GM21619 (cell line): ENCODE measurements at regions not wholly inside any gene's neighbourhood (a gene's known extent, or its start where the extent isn't known, plus 50 kb on each side); places are given as distances from the start of the nearest gene placed in this dataset.

Source experiments
- ATAC-seq: cut with Tn5 transposase; IDR thresholded peaks from one replicate; pipeline ENCODE4 v1.9.1; 2021; ENCODE audit not compliant: unreplicated experiment

DNA sequence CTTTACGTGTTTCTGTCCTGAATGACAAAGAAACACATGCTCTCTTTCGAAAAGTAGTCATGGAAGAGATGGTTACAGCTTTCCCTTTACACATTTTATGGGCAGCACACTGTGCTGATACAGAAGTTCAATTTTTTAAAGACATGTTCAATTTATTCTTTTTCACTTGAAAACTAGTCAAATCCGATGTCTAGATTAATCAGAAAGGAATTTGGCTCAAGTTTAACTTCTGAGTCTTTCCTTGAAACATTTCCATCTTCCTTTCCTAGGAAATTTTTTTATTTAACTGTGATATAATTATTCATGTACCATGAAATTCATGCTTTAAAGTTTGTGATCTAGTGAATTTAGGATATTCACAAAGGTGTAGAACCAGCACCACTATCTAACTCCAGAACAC, 360.1 kb downstream of the TNS3 start:
- ATAC-seq: no peak

DNA sequence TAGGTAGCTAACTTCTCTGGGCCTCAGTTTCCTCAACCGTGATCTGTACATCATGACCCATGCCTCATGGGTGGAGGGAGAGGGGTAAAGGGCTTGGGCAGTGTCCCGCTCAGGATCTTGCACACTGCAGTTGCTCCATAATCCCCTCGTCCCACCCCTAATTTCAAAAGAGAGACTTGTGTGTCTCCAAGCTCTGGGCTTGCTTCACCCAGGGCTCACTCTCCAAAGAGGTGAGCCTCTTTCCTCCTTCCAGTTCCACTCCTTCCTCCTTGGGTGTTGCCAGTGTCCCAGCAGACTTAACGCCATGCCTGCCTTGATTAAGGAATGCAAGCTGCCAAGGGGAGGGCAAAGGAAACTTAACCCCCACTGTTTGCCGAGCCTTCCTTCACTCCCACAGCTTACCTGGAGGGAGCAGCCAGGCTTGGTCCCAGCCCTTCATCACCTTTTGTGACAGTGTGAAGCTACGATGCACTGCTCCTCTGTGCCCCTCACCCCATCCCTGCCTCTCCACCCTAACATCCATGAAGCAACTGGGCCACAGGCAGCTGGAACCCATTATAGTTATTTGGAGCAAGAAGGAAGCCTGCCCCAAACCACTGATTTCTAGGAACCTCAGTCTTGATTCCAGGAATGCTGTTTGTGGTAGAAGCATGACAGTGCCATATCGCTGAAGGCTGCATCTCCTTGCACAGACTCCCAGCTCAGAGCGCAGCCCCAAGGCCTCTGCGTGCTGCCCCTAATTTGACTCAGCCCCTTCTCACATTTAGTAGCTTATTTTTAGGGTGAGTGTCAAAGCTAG, 363.3 kb downstream of the TNS3 start:
- no peak for ATAC-seq

DNA sequence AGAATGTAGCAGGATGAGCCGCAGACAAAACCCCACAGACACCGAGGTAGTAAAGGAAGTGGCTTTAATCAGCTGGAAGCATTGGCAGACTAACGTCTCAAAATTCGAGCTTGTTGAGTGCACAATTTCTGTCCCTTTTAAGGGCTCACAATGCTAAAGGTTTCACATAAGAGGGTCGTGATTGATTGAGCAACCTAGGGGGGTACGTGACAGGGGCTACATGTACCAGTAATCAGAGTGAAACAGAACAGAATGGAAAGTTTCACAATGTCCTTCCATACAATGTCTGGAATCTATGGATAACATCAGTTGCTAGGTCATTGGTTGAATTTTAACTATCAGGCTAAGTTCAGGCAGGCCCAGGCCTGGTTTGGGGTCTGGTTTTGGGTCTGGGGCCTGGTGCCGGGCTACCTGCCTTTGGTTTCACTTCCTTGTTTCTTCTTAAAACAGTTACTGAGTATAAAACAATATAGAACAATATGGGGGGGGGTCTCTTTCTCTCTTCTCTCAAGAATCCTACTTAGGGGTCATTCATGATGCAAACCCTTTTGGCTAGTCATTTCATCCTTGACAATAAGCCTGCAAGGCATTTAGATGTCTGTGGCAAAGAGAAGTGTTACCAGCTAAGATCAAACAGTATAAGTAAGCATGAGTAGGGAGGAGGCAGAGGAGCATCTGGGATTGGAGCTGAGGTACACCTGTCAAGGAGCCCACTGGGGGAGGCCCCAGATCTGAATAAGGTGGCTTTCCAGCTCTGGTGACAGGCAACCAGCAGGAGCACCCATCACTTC, 364.1 kb downstream of the TNS3 start:
- no peak for ATAC-seq

DNA sequence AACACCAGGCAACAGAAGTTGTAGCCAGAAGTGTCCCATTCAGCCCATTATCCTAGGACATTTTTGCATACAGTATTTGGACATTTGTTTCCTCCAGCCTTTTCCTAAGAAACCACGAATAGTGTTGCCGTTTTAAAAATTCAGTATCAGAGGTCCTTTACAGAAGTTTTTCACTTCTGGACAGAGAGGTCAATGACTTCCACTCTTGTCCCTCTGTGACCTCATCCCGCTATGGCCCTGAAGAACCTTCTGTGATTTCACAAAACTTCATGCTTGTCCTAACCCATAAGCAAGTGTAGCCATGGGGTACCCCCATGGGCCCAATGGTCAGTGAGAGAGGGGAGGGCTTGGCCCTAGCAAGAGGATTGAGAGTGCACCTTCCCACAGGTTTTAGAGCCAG, 364.8 kb downstream of the TNS3 start:
- no peak for ATAC-seq

DNA sequence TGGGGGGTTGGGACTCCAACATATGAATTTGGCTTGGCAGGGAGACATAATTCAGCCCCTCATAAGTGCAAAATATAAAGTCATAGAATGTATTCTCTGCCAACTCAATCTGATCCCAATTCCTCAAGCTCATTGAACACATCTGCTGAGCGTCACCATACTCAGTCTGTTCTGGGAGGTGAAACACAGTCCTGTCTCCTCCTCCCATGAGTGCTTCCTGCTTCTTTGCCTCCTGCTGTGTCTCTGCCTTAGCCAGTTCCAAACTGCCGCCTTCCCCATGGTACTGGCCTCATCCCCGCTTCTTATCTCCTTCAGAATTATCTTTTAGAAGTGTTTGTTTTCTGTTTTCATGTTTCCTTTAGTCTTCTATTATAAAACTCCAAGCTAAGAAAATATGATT, 365.5 kb downstream of the TNS3 start:
- ATAC-seq: no peak

DNA sequence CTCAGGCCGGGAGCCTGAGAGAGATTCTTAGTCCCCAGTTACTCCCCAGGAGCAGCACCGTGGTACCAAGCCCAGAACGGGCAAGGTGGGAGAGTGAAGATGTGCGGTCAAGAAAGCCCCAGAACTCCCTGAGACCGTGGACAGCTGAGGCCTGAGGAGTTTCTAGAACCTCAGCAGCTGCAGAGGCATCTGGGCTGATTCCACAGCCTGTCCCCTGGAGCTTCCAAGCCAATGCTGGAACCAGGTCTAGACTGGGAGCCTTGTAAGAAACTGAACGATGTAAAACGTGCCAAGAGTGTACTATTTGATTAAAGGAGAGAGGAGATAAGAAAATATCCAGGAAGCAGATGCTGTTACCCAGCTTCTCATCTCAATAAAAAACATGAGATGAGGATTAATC, 366.3 kb downstream of the TNS3 start:
- ATAC-seq: no peak

DNA sequence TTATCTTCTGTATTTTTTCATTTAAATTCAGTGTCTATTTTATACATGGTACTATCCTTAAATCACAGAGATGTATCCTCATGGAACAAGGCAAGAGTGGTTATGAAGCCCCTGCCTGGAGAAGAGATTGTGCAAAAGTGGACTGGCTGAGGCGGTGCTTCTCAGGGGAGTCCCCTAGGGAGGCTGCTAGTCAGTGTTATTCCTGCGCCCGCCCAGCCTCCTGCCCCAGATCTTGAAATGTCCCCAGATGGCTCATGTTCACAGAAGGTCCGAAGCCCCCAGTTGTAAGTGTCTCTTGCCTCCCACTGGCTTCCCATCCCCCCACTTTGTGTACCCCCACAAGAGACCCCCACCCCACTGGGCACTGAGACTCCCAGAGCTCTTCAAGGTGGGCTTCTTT, 366.9 kb downstream of the TNS3 start:
- no peak for ATAC-seq

DNA sequence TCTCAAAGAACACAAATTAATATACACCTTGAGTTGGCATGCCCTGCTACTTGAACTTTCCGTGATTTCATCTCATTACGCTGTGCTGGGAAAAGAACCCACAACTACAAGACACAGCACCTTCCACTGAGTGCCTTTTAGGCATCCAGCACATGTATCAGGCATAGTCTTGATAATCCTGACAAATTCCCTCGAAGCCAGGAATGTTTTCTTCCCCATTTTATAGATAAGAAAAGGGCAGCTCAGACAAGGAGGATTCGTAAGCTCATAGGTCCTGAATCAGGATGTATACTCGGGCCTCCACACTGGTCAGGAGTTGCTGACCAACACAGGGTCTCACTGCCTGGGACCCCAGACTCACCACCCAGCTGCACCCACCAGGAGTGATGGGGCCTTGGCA, 368.6 kb downstream of the TNS3 start:
- no peak for ATAC-seq

DNA sequence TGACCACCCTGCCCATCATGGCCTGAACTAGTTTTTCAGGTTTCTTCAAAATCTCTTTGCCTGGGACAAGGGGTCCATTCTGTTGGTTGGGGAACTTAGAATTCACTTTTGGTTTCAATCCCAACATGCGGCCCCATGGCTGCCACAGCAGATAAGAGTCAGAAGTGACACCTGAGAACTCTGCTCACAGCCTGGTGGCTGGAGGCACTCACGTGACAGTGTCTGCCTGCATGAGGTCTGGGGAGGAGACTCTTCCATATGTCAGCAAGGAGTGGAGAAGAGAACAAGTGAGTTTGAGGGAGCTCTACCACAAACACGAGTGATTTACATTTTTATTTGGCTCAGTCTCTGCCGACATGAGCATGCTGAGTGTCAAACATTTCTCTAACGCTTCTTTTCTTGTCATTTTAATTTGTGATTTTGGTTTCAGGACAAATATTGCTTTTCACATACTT, 370.4 kb downstream of the TNS3 start:
- peak; percentile 71 for ATAC-seq

DNA sequence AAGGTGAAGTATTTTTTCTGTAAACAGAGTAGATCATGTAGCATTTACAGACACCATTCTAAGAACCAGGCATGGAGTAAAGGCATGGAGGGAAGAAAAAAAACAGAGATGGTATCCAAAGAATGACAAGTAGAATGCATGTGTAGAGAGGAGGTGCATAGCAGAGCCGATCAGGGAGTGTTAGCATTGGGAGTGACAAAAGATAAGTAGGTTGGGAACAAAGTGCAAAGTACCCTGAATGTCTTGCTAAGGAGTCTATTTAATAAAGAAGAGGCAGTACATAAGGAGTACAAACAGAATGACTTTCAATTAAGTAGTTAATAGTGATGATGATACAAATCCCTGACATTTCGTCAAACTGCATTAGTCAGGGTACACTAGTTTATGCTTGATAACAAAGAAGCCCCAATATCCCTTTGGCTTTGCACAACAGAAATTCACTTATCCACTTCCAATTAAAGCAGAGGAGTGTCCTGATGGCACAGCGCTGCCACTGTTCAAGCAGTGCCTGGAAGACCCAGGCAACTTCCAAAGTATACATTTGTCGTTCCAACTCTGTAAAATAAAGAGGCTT, 371.5 kb downstream of the TNS3 start:
- ATAC-seq: no peak

DNA sequence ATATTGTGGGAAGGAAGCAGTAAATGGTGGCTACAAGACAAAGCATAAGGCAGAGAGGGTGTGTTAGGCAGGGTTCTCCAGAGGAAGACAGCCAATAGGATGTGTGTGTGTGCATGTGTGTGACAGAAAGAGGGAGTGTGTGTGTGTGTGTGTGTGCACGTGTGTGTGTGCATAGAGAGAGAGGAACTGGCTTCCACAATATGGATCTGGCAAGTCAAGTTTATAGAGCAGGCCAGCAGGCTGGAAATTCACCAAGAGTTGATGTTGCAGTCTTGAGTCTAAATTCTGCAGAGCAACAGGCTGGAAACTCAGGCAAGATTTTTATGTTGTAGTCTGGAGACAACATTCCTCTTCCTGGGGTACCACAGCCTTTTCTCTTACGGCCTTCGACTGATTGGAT, 374.0 kb downstream of the TNS3 start:
- no peak for ATAC-seq

DNA sequence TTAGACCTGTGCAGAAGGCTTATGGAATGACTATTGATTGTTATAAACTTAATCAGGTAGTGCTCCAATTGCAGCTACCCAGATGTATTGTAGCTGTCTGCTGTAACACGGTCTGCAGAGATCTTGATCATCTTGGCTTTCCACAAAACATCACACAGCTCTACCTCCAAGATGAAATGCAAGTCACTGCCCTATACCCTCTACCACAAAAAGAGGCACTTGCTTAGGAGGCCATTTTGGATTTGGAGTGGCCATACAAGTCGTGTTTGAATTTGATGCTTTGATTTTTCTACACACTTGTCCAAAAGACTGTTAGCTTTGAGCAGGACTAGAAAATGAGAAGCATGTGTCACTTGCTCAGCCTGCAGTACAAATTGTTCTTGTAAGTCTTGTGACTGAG, 377.2 kb downstream of the TNS3 start:
- ATAC-seq: no peak

DNA sequence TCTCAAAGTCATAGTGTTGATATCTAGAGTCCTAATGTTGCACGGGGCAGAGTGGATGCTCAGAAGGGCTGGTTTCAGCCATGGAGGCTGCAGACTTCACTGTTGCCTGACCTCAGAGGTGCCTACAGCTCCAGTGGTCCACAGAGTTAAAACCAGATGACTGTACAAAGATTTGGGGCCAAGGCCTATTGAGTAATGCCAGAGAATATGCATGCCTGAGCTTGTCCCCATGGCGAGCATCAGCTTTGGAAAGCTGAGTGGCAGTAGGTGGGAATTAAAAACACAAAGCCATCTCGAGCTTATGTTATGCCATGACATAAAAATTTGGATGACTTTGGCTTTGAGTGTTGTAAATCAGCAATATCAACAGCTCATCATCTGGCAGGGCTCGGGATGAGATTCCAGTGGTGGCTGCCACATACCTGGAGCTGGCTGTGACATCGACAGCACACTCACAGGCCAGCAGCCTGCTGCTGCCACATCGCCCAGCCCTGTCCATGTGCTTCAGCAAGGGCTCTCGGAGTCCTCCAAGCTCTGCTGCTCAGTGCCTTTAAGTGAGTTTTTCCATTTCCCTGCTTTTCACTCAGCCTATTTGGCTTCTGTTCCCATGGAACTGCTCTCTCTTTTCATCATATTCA, 379.6 kb downstream of the TNS3 start:
- ATAC-seq: no peak

DNA sequence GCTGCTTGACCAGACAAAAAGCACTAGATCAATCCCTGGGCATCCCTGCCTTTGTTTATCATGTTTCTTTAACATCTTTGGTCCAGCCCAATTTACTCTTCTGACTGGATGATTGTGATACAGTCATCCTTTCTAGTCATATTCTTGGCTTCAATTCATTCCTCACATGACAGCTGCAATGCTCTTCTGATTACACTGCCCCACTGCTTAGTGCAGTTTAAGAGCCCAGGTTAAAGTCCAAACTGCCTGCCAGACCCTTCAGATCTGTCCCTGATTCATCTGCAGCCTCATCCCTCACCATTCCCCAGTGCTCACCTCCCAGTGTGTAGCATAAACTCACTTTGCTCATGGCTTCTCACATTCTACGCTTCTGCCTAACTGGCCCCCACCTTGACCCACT, 383.8 kb downstream of the TNS3 start:
- no peak for ATAC-seq

DNA sequence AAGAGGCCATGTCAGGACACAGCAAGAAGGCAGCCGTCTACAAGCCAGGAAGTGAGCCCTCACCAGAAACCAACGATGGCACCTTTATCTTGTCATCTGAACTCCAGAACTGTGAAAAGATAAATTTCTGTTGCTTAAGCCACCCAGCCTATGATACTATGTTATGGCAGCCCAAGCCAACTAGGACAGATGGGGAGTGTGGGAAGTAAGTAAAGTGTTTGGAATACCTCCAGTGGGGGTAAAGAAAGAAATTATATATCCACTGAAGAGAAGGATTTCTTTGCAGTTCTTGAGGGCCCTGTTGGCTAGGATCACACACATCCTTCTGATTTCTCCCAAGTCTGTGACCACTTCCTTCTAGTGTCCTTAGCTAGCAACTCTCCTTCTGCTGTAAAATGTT, 384.4 kb downstream of the TNS3 start:
- no peak for ATAC-seq

DNA sequence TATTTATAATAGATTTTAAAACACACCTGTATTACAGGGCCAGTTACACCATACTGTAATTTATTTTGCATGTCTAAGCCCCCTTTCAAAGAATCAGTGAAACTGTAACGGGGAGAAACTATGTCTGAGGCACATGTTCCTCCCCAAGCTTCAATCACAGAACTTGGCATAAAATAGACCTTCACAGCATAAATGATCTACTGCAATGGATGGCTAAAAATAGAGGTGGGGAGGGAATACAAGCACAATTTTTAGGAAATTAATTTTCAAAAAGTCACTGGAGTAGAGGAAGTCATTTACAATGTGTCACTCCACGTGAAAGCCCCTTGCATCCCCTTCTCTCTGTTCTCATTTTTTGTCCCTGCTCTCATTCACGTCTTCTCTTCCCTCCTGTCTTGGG, 385.2 kb downstream of the TNS3 start:
- ATAC-seq: no peak

DNA sequence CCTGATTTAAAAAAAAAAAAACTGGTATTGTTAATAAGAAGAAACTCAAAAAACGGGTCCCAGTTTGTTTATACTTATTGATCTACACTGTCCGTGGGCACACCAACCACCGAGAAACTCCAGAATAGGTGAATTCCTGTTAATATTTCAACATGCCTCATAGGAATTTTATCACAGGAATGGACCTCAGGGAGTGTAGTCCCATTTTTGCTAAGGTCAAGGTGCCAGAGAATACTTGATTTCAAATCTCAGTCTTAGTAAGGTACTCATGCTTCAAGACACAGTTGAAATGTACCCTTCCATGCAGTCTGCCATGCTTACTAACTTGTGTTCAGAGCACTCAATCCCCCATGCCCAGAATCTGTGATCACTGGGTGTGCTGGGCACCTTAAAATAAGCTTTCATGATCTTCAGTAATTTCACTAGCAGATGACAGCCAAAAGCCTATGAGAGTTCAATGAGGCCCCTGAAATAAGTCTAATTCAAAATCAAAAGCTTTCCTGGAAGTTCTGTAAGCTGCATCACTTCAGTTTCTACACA, 385.7 kb downstream of the TNS3 start:
- ATAC-seq: no peak

DNA sequence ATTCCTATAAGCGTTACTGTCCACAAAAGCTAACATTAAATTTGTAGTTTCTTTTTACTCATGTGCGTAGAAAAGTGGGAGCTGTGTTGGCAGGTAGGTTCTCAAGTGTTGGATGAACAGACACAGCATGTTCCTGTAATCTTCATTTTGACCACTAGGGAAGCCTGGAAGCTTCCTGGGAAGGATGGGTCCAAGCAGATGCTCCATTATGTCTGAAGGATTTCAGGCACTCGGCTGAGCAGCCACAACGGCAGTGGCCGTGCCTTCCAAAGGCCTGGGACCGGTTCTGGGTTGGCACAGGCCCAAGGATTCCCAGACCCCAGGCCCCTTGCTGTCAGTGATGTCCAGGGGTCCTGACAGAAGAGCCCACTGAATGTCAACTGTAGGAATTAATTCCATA, 386.3 kb downstream of the TNS3 start:
- no peak for ATAC-seq

DNA sequence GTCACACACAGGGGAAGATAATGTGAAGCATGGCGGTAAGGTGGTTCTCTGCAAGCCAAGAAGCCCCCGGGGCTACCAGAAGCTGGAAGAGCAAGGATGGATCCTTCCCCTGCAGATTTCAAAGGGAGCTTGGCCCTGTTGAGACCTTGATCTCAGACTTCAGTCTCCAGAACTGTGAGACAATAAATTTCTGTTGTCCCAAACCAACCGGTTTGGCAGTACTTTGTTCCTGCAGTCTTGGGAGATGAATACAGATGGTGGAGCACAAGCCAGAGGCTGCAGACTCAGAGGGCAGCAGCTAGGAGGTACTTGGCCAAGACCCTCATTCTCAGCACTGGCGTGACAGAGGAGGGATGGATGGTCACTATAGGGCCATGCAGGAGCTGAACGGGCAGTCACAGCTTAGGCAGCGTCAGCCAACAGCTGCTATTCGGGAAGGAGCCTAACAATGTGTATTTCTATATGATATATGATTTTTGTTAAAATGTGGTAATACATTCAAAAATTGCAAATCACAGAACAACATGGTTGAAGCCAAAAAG, 387.3 kb downstream of the TNS3 start:
- no peak for ATAC-seq

DNA sequence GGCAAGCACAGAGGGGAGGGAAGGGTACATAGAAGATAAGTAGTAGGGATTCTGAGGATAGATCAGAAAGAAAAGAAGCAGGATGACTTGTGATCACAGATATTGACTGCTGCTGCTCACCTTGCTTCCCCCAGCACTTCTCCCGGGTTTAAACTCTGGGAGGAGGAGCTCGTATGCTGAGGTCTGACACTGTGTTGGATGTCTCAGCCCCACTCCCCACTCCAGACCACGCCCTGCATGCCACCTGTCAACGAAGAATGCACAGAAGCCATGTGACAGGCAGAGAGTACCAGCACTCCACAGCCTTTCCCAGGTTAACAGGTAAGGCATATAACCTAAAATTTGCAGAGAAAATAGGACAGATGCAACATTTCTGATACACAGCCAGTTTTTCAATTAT, 388.9 kb downstream of the TNS3 start:
- ATAC-seq: no peak

DNA sequence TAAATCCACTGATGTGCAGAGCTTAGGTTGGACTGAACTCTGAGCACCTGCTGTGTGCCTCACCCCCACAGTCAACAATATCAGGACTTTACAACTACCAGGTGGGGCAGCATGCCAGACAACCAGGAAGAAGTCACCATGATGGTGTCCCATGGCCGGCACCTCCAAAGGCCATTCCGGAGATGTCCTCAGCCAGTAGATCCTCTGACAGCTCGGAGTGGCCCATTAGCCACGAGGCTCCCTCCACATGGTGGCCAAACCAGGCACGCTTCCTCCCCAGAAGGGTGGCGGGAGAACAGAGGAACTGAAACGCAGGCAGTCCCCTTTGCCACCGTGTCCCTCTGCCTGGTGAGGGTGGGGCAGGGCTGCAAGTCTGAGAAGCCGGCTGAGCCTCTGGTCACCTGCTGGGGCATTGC, 390.0 kb downstream of the TNS3 start:
- ATAC-seq: no peak
